Smooth muscle cell (in vitro differentiated cells): ENCODE measurements at regions not wholly inside any gene's neighbourhood (a gene's known extent, or its start where the extent isn't known, plus 50 kb on each side); places are given as distances from the start of the nearest gene placed in this dataset.

Experiments
- DNase-seq: peaks from one replicate; lab custom pipeline; 2025; ENCODE audit not compliant: unreplicated experiment; lab: John Stamatoyannopoulos, UW
- H2AFZ ChIP-seq: fragments of 200-600 bp; sonication (generic); 2 replicates; pipeline ENCODE4 v1.6.0; 2016; ENCODE audit warnings: antibody characterized with exemption, low read depth, mild to moderate bottlenecking
- H3F3A ChIP-seq: fragments of 200-600 bp; sonication (generic); 2 replicates; pipeline ENCODE4 v1.6.0; 2017; ENCODE audit warnings: antibody characterized with exemption, low read depth
- H3K27ac ChIP-seq: fragments of 200-600 bp; sonication (generic); 2 replicates; pipeline ENCODE4 v1.5.1; 2016; ENCODE audit warnings: low read depth, mild to moderate bottlenecking
- H3K27me3 ChIP-seq: fragments of 200-600 bp; sonication (generic); 2 replicates; pipeline ENCODE4 v1.6.1; 2016; ENCODE audit warnings: low read depth, mild to moderate bottlenecking
- H3K36me3 ChIP-seq: fragments of 200-600 bp; sonication (generic); 2 replicates; pipeline ENCODE4 v1.5.1; 2016; ENCODE audit warnings: low read depth
- H3K4me1 ChIP-seq: fragments of 200-600 bp; sonication (generic); 2 replicates; pipeline ENCODE4 v1.5.1; 2016; ENCODE audit warnings: low read depth
- H3K4me2 ChIP-seq: fragments of 200-600 bp; sonication (generic); 2 replicates; pipeline ENCODE4 v1.6.0; 2016; ENCODE audit warnings: mild to moderate bottlenecking
- H3K4me3 ChIP-seq: fragments of 200-600 bp; sonication (generic); 2 replicates; pipeline ENCODE4 v1.5.1; 2016; ENCODE audit warnings: mild to moderate bottlenecking
- H3K79me2 ChIP-seq: fragments of 200-600 bp; sonication (generic); 2 replicates; pipeline ENCODE4 v1.6.0; 2016; ENCODE audit warnings: low read depth, mild to moderate bottlenecking
- H3K9ac ChIP-seq: fragments of 200-600 bp; sonication (generic); 2 replicates; pipeline ENCODE4 v1.6.0; 2016; ENCODE audit warnings: low read depth
- H3K9me3 ChIP-seq: fragments of 200-600 bp; sonication (generic); replicated peaks from 2 replicates; pipeline ENCODE4 v1.5.1; 2016; ENCODE audit warnings: low read depth
- H4K20me1 ChIP-seq: fragments of 200-600 bp; sonication (generic); 2 replicates; pipeline ENCODE4 v1.6.0; 2016; ENCODE audit warnings: low read depth
- CTCF ChIP-seq: fragments of 200-600 bp; sonication (generic); IDR thresholded peaks from 2 replicates; pipeline ENCODE4 v1.5.1; 2017; ENCODE audit warnings: borderline replicate concordance, mild to moderate bottlenecking, antibody characterized with exemption; ENCODE audit not compliant: insufficient read depth, poor library complexity, severe bottlenecking
- WGBS: methylation state at CpG from one replicate; pipeline ENCODE4 v1.1.7; 2016; ENCODE audit warnings: low lambda C conversion rate; 5-methylcytosine and 5-hydroxymethylcytosine counted together

DNA sequence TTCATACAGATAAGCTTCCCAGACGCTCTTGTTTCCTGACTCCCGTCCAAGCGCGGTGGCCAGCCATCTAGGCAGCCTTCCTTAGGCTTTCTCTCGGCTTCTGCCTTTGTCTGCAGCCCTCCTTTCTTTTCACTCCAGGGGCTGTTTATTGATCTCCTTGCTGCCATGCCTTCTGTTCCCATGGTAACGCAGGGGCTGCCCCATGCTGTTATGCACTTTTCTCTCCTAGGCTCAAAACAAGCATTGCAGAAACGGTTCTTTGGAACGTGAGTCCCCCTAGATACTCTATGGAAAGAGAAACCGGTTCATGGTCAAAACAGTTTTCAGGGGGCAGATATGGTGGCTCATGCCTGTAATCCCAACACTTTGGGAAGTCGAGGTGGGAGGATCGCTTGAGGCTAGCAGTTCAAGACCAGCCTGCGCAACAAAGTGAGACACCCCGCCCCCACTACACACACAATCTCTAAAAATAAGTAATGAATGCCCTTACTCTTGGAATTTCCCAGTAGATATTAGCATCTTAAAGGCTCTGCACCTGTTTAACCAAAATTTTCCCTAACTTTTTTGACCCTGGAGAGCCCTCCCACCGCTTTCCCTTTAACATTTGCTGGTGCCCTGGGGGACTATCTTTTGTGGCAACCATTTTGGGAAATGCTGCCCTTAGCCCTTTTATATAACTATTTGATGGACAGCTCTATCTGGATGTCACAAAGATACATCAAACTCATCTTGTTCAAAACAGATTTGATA is 53.9 kb upstream of the ZNF157 start:
- no peaks in the 10 kb centered on the region for H3K36me3 ChIP-seq
- H3F3A ChIP-seq, result no peaks in the 10 kb centered on the region
- no peak overlapping the region for H3K9ac ChIP-seq
- H3K9me3 ChIP-seq, result no peaks in the 10 kb centered on the region
- H3K27ac ChIP-seq, result no peak overlapping the region
- no peaks in the 10 kb centered on the region for H3K4me1 ChIP-seq
- H2AFZ ChIP-seq, result no peak overlapping the region
- DNase-seq, result no peak
- WGBS, result 50% methylated on average over 14 of the region's 14 CpGs
- H4K20me1 ChIP-seq, result no peaks in the 10 kb centered on the region
- no peak overlapping the region for H3K4me3 ChIP-seq
- H3K79me2 ChIP-seq, result no peaks in the 10 kb centered on the region
- no peaks in the 10 kb centered on the region for H3K27me3 ChIP-seq
- H3K4me2 ChIP-seq, result peak overlapping the region; percentile 43
- TF ChIP-seq CTCF, result no peak
